Forelimb muscle (tissue), 1 donor: ENCODE measurements at regions not wholly inside any gene's neighbourhood (a gene's known extent, or its start where the extent isn't known, plus 50 kb on each side); places are given as distances from the start of the nearest gene placed in this dataset.
"Not testable (repeated sequence)": the region's sequence is repeated elsewhere in the genome, so short reads cannot be mapped to it uniquely, and the experiment has no call there.

Experiments used
- DNase-seq: peaks from one replicate; pipeline ENCODE4 v3.0.0-alpha.2; 2013; ENCODE audit warnings: low read depth

DNA sequence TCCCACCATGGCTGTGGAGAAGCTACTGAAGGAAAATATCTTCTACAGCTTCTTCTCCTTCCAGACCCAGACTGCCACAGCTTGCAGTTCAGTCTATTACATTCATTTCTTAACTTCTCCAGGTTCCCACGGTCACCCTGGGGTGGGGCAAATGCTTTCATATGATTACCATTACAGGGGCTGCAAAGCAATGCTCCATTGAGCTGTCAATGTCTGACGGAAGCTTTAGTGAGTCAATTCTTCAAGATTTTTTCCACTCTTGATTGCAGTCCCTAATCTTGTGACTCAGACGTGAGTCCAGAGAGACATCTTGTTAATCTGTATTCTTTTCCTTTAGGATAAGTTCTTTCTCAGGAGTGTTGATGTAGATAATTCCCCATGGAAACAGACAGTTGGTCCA is 233.4 kb upstream of the DDI1 start:
- no peak for DNase-seq

DNA sequence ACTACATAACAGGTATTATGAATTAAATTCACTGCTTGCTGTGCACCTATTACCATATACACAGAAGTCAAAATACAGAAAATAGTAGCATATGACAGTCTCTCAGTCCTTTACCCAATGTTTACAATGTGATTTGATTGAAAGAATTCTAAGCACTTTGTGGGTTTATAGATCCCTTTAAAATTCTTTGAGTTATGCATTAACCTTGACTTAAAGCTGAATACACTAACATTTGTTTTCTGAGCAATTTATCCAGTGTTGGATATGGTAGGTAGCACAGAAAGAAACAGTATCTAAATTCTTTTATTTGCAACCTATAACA is 230.8 kb upstream of the DDI1 start:
- DNase-seq: no peak

DNA sequence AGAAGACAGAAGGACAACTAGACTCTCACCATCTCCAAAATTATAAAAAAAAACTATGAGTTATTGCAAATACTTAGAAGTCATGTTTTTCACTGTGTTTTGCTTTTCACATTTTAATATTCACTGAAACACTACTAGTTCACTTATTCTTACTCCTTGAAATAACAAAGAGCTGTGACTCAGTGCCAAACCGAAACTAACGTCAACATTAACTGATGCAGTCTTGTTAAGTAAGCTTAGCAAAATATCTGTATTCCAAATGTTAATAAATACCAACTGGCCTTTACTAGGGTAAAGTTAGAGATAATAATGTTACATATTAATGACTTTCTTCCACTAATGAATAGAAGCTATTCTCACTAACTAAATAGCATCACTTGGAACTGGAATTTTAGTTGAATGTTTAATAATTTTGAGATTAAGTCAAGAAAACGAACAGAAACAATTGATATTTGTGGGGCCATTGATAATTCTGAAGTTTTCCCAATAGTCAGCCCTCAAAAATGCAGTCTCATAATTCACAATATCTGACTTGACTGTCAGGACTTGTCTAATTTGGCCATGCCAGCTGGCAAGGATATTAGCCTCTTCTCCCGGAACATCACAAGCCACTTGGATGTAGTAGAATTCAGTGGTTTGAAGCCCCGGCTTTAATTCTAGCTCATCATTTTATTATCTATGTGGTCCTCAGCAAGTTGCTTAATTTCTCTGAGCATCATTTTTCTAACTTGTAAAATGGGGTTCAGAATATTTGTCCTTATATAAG is 230.1 kb upstream of the DDI1 start:
- no peak for DNase-seq

DNA sequence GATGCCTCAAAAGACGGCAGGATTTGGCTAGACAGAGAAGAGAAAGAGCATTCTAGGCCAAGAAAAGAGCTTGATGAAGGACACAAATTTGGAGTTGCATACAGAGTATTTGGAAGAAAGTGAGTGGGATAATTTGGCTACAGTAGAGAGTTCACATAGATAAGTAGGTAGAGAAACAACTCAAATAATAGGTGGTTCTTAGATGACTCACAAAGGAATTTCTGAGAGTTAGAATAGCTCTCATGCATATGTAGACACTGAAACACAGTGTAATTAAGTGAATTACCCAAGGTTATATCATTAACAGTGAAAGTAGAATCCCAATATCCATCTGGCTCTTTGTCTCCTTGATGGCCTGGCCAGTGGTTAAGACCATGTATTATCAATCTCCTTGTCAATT is 228.6 kb upstream of the DDI1 start:
- no peak for DNase-seq

DNA sequence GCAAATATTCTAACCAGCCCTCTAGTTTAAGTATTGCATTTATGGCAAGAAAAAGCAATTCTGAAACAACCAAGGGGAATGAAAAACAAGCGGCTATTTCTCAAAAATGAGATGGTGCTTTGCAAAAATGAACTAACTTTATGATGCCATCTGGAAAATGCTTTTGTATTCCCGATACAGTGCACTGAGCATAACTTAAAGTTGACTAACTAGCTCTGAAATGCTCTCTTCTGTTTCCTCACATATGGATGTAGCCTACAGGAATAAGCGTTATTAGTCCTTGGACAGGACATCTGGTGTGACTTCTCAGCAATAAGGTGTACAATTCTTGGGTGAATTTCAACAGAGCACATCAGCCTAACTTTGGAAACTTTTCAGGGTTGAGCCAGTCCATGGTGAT is 228.2 kb upstream of the DDI1 start:
- DNase-seq: no peak

DNA sequence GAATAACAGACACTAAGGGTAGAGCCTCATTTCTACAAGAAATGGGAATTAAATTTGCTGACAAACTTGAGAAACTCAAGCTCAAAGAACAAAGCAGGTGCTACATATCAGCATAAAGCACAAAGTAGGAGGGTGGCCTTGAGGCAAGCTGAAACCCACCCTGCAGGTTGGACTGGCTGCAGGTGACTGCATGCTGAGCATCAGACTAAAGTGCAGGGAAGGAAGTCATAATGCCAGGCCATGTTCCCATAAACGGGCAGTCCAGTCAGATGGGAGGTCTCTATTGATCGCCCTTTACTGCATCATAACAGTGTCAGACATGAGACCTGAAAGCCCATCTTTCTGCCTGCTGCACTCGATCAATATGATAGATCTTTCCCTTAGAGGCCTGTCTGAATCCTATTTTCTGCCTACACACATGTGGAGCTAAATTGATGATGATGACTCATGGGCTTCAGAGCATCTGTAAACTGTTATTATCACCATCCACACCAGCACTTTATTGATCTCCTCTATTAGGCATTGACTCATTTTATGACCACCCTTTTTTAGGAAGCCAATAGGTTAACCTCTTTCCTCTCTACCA is 224.5 kb upstream of the DDI1 start:
- DNase-seq: no peak

DNA sequence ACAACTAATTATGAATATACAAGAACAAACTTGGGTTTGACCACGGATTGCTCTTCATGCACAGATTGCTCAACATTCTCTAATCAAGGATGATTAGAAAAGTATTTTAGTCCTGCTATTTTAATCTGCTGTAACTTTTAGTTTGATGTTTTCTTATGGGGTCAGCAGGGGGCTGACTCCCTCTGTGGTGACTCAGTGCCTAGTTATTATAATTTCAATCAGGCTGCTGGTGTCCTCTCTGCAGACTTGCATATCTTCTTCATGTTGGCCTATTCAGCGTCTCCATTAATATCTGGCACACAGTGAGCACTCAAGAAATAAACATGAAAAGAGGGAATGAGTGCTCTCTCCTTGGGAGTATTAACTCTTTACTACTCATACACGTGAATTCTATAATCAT is 223.8 kb upstream of the DDI1 start:
- DNase-seq: no peak

DNA sequence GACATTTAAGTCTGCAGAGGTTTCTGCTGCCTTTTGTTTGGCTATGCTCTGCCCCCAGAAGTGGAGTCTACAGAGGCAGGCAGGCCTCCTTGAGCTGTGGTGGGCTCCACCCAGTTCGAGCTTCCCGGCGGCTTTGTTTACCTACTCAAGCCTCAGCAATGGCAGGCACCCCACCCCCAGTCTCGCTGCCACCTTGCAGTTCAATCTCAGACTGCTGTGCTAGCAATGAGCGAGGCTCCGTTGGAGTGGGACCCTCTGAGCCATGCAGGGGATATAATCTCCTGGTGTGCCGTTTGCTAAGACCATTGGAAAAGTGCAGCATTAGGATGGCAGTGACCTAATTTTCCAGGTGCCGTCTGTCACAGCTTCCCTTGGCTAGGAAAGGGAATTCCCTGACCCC is 216.1 kb upstream of the DDI1 start:
- DNase-seq: not testable (repeated sequence)

DNA sequence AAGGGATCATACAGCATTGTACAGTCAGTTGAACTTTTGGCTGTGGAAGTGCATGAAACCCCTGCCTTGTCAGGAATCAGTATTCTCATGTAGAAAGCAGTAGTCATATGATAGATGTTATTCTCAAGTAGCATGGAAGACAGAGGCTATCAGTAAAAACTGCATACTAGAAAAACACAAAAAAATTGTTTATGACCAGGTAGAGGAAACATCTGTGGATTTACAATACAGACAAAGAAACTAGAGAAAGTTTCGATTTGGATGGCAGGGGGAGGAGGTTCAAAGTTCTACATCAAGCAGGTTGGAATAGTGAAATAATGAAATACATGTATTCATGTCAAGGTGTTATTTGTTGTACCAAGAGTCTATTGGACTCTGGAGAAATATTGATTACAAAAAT is 212.3 kb upstream of the DDI1 start:
- no peak for DNase-seq

DNA sequence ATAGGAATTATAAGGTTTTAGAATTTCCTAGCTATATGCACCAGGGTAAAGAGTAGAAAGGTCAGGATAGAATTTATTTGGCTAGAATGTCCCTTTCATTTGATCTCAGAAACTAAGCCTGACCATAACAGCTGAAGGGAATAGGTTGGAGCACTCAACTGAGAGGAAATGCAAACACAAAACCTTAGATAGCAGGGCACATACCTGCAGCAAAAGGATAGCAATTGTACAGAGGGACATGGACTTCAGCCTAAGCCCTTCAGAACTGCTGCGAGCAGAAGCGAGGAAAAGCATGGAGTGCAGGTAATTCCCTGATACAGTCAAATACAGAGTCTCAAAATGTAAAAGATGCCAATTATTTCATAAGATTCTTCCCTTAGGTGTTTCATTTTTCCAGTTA is 211.0 kb upstream of the DDI1 start:
- DNase-seq: no peak

DNA sequence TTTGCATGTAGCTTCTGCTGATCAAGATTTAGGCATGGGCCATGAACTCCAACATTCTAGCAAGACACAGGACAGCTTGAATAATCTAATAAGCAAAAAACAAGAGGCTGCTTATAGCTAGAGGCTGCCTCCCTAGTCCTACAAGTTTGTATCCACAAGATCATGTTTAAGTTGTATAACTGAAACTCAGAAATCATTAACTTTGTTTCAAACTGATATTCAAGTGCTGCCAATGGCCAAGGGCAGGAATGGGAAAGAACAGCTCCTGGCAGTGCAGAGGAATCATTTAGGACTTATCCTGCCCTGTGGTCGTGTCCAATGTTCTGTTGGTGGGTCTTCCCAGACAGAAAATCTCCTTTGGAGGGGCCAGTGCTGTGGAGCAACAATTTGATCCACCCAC is 209.6 kb upstream of the DDI1 start:
- DNase-seq: no peak

DNA sequence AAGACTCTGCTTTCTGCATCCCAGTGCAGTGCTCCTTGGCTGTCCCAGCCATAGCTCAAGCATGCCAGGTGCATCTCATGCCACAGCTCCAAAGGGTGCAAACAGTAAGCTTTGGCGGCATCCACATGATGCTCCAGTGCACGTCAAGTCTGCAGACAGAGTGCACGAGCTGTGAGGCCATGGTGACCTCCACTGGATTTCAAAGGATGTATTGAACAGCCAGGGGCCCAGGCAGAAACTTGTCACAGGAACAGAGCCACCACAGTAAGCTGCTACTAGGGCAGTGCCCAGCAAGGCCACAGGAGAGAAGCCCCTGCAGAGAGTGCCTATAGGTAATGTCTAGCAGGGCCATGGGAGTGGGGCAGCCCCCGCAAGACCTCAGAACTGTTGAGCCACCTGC is 206.8 kb upstream of the DDI1 start:
- DNase-seq: no peak

DNA sequence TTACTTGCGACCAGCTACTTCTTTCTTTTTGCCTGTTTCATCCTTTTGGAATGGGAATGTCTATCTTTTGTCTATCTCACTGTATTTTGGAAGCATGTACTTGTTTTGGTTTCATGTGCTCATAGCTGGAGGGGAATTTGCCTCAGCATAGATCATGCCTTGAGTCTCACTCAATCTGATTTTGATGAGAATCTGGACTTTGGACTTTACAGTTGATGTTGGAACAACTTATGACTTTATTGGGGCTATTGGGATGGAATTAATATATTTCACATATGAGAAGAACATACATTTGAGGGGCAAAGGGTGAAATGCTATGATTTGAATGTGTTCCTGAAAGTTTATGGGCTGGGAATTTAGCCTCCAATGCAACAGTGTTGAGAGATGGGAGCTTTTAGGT is 206.2 kb upstream of the DDI1 start:
- no peak for DNase-seq

DNA sequence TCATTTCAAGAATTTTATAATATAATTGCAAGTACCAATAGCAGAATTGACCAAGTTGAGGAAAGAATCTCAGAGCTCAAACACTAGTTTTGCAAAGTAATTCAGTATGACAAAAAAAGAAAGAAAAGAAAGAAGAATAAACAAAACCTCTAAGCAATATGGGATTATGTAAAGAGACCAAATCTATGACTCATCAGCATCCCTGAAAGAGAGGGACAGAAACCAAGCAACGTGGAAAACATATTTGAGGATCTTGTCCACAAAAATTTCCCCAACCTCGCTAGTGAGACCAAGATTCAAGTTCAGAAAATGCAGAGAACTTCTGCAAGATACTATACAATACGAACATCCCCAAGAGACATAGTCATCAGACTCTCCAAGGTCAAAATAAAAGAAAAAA is 203.7 kb upstream of the DDI1 start:
- no peak for DNase-seq

DNA sequence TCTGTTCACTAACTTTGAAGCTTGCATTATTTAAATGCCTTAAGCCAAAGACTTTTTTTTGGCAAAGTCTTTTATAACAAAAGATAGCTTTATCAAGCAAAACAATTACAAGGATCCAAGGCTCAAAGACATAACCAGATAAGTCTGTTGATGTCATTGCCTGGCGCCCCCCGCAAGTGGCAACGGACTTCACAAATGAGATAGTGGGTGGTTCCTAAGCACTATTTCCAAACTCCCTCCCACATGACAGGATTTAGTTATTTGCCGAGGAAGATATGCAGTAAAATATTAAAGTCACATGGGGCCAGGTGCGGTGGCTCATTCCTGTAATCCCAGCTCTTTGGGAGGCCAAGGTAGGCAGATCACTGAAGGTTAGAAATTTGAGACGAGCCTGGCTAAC is 194.2 kb upstream of the DDI1 start:
- DNase-seq: no peak

DNA sequence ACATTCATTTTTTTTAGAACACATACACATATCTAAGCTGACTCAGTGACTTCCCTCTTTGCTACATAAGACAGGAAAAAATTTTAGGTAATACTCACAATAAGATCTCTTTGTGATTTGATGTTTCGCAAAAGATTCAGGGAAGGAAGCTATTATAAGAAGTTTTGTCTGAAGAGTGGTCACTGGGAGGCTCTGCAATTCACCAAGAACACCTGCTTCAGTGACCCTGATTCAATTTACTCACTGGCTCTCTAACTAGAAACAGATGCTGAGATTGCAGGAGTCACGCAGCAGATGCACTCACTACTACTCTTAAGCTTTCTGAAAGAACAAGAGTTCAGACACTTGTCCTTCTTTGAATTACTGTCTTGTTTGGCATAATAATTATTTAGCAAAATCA is 193.6 kb upstream of the DDI1 start:
- DNase-seq: peak; percentile 43

DNA sequence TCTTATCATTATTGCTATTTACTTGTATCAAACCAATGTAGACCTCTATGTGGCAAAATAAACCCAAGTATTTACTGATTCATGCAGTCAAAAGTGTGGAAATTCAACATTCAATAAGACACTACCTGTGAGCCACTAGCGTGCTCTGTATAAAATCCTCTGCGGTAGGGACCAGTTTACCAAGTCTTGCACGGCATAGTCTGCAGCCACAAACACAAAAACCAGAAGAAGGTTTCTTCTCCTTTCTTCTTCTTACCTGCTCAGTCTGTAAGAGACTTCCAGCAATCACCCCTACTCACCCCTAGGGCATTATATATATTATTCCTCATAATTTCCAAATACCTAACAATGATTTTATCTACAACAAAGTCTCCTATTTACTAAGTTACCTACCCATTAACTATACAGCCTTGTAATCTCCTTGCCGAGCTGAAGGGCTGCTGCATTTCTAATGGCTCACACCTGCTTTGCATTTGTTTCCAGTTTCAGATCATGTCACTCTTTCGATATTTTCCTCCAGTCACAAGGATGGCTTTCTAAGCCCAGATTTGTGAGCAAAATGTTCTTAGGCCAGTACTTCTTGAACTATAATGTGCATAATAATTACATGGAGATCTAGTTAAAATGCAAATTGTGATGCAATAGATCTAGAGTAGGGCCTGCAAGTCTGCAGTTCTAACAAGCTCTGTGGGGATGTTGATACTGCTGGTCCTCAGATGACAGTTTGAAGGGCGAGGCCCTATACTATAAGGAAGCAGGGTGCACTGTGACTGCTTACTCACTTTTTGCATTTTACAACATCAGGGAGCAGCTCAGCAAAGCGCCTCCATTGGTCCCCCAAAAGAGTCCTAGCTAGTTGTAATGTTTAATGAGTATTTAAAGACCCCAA is 191.9 kb upstream of the DDI1 start:
- no peak for DNase-seq

DNA sequence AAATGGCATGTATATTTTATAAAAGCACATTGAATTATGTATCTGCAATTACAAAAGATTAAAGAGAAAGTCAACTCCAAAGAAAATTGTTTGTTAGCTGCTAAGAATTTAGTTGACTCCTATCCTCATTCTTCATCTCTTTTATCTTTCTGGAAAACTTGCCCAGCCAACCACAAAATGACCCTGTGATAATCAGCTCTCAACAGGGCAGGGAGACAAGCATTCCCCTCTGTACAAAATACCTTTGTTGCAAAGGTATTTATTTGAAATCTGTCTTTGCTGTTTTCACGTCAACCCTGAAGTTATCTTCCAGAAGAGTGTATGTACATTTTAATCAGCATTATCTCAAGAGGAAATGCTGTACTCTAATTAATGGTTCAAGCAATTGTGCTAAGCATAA is 191.1 kb upstream of the DDI1 start:
- no peak for DNase-seq

DNA sequence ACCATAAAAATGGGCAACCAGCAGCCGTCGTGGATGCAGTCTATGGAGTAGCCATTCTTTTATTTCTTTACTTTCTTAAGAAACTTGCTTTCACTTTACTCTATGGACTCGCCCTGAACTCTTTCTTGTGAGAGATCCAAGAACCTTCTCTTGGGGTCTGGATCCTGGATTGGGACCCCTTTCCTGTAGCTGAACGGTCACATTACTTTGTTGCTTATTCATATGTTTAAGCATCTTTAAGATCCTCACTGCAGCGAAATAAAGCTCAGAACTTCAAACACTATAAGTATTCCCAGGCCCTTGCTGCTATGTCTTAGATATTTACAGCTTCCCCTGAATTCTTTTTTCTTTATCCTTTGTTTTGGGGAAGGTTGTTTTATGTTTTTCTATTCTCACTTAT is 187.8 kb upstream of the DDI1 start:
- no peak for DNase-seq

DNA sequence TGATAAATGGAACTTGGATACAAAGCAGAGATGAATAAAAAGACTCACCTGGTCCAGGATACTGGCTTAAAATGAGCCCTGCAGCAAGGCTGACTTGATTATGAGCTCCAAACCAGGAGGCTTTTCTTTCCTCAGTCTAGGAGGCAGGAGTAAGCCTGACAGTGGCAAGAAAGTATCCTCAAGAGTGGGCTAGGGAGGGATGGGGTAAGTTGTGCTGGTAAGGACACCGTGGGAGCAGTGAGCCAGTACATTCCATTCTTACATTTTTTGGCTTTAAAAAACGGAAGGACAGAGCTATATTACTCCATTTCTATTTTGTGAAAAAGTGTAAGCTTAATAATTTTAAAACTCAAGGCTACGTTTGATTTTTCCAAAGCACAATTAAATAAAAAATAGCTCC is 187.1 kb upstream of the DDI1 start:
- no peak for DNase-seq

DNA sequence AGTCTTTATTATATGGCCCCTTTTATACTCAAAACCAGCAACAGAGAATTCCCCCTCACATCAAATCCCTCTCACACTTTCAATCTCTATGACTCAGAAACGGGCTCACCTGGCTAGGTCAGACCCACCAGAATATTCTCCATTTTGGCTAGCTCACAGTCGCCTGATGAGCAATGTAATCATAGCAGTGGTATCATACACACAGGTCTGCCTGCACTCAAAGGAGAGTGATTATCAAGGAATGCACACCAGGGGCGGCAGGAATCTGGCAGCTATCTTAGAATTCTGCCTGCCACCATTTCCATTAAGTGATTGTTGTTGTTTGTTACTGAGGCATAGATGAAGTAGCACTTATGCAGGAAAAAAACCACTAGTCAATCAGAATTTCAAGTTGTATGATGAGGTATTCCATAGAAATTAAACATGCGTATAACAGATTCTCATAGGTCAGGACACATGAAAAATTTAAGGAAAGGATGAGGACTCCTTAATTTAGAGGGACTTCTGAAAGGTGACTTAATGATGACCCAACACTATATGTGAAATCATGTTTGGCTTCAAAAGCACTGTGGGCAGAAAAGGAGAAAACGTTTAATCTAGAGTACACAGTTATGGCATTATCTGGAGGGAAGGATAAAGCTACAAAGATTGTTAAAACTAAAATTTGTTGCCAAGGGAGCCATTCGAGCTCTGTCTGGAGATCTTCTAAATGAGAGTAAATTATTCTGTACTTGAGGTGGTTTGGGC is 185.8 kb upstream of the DDI1 start:
- no peak for DNase-seq

DNA sequence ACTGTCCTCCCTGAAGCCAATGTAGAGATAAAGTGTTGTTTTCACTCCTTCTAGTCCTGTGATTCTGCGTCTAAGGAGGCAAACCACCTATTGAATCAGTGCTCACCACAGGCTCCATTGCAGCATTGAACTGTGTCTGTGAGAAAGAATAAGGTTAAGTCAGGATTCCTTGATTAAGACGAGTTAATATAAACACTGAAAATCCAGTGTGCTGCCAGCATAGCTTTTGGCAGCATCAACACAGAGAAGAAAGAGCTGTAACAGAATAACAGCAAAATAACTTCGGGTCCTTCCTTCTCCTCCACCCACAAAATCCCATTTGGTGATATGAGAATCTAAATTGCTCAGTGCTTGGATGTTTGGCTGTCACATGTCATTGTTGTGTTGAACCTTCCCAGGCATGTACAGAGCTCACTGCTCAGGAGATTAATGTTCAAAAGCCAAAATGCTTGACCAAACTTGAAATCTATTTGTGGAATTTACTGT is 185.2 kb upstream of the DDI1 start:
- no peak for DNase-seq
